Ovary (tissue), 7 donors: ENCODE measurements at regions not wholly inside any gene's neighbourhood (a gene's known extent, or its start where the extent isn't known, plus 50 kb on each side); places are given as distances from the start of the nearest gene placed in this dataset.

Source experiments
- DNase-seq, 5 donors: peaks; one replicate each; pipeline ENCODE4 v3.0.0-alpha.2; 2019 to 2020
- H3K27ac ChIP-seq, 2 donors: fragments of 200-600 bp; one replicate each; pipeline versions ENCODE4 v1.5.1 to v1.8.0; 2019 to 2022
- H3K27me3 ChIP-seq: fragments of 200-600 bp; one replicate; pipeline ENCODE4 v1.8.0; 2022
- H3K36me3 ChIP-seq: fragments of 200-600 bp; sonication (generic); one replicate; pipeline ENCODE4 v1.5.1; 2019
- H3K4me1 ChIP-seq: one replicate; pipeline ENCODE4 v1.8.1; 2013; ENCODE audit warnings: mild to moderate bottlenecking, moderate library complexity; ENCODE audit not compliant: insufficient read depth
- H3K4me3 ChIP-seq: fragments of 200-600 bp; sonication (generic); one replicate; pipeline ENCODE4 v1.5.1; 2017
- H3K9me3 ChIP-seq, 2 donors: fragments of 200-600 bp in 1 of 2; sonication (generic) in 1 of 2; one replicate each; pipeline versions ENCODE4 v1.5.1 to v1.8.1; 2013 to 2019; ENCODE audit warnings: mild to moderate bottlenecking in 1 of 2, moderate library complexity in 1 of 2
- EP300 ChIP-seq: sonication (generic); formaldehyde crosslinking; IDR thresholded peaks from one replicate; pipeline ENCODE4 v1.6.1; 2017; ENCODE audit warnings: antibody characterized with exemption
- POLR2A ChIP-seq: fragments of 450-650 bp; IDR thresholded peaks from one replicate; pipeline ENCODE4 v1.6.1; 2017; ENCODE audit warnings: antibody characterized with exemption, mild to moderate bottlenecking, moderate library complexity
- WGBS, 3 donors: extraction: QIAGEN DNeasy Blood & Tissue Kit in 1 of 3; methylation state at CpG; one replicate each; pipeline versions ENCODE4 v1.1.5 to v1.1.7; 2013 to 2017; 5-methylcytosine and 5-hydroxymethylcytosine counted together
- intact Hi-C, 4 donors: fragments of 100-400 bp; cut with DNase I; formaldehyde crosslinking; loops; one replicate each; pipeline versions ENCODE4 v1.11.0 to v1.15.1; 2022 to 2023
- TF ChIP-seq, protein P1 (sequence below), 3 donors: fragments of 450-650 bp in 2 of 3; fragments of 200-600 bp in 1 of 3; IDR thresholded peaks; one replicate each; pipeline versions ENCODE4 v1.5.1 to v1.8.0; 2016 to 2022; ENCODE audit warnings: antibody characterized with exemption in 3 of 3, mild to moderate bottlenecking in 1 of 3
- donor health status: DM: no; HTN: no; CAD: no; lungs with moderate emphysema.
- donor health status: DM: no; HTN: no; CAD: no.
- donor health status: Bipolar disorder and iron deficiency.
- donor health status: DM: no; HTN: no; CAD: no.
- donor health status: DM: yes; HTN: yes; CAD: no.

DNA sequence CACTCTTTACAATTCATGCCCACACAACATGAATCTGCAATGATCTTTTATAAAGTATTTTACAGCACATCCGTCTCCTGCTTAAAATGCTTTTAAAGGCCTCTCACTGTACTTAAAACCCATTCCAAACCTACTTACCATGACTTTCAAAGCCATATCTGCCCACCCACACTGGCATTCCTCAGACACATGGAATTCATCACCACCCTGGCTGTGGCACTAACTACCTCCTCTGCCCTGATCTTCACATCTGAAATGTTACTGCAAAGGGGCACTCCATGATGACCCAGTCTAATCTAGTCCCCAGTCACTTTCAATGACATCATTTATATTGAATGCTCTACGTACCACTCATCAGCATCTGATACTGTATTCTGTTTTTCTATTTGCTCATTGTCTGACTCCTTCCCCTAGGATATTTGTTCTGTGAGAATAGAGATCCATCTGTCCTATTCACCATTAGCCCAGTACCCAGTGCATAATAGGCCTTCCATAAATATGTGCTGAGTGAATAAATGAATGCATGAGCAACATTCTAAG lies 193.2 kb upstream of the KIF2A start:
- Histone ChIP-seq H3K4me1 (no peaks in the 10 kb centered on the region), H3K4me3 (no peak overlapping the region), H3K27ac (no peak overlapping the region), H3K9me3 (no peaks in the 10 kb centered on the region), H3K36me3 (no peaks in the 10 kb centered on the region), H3K27me3 (no peaks in the 10 kb centered on the region)
- no peak for TF ChIP-seq EP300
- TF ChIP-seq POLR2A = no peak
- TF ChIP-seq, protein P1, sequence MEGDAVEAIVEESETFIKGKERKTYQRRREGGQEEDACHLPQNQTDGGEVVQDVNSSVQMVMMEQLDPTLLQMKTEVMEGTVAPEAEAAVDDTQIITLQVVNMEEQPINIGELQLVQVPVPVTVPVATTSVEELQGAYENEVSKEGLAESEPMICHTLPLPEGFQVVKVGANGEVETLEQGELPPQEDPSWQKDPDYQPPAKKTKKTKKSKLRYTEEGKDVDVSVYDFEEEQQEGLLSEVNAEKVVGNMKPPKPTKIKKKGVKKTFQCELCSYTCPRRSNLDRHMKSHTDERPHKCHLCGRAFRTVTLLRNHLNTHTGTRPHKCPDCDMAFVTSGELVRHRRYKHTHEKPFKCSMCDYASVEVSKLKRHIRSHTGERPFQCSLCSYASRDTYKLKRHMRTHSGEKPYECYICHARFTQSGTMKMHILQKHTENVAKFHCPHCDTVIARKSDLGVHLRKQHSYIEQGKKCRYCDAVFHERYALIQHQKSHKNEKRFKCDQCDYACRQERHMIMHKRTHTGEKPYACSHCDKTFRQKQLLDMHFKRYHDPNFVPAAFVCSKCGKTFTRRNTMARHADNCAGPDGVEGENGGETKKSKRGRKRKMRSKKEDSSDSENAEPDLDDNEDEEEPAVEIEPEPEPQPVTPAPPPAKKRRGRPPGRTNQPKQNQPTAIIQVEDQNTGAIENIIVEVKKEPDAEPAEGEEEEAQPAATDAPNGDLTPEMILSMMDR (IDR thresholded peaks at IDR 0.05) = no peak
- 72 to 77% (median 75%) methylated on average over 2 of the region's 2 CpGs for WGBS, 3 donors
- DNase-seq = no peak
- intact Hi-C loops = no loop called here

DNA sequence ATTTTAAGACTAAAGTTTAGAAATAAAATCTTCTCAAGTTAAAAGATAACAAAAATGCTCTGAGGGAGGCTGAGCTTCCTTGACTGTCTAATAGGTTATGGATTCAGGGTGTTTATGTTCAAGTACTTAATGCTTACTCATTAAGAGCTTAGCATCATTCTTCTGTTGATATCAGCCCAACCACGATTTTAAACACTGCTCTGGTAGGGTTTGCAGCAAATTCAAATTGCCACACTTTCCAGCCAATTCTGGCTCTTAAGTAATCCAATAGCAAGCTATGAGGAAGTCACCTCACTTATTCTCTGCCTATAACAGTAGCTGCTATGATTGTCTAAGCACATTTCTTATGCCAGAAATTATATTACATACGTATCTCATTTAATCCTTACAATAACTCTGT lies 191.0 kb upstream of the KIF2A start:
- DNase-seq = no peak
- Histone ChIP-seq H3K9me3 (no peaks in the 10 kb centered on the region), H3K27me3 (no peaks in the 10 kb centered on the region), H3K4me1 (no peaks in the 10 kb centered on the region), H3K27ac (no peak overlapping the region), H3K4me3 (no peak overlapping the region), H3K36me3 (no peaks in the 10 kb centered on the region)
- TF ChIP-seq EP300 (no peak), POLR2A (no peak)
- TF ChIP-seq, protein P1 (IDR thresholded peaks at IDR 0.05) = no peak
- intact Hi-C loops = no loop called here
- 26 to 48% (median 44%) methylated on average over 2 of the region's 2 CpGs for WGBS, 3 donors

DNA sequence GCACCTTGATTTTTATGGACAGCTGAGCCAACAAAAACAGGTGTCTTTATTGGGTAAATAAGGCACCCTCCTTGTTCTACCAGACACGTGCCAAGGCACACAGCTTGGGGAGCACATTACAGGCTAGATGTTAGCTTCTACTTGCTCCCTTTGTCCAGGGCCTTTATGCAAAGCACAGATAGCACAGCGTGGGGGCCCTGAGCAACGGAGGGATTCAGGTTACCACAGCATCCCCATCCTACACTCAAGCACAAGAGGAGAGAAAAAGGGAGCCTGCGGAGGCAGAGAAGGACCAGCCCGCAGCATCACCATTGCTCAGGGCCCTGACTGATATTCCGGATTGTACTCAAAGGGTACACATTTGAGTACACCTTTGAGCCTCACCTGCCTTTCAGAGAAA lies 181.7 kb upstream of the KIF2A start:
- no peak overlapping the region for H3K4me3 ChIP-seq
- H3K27me3 ChIP-seq = no peaks in the 10 kb centered on the region
- TF ChIP-seq, protein P1 (IDR thresholded peaks at IDR 0.05) = no peak
- TF ChIP-seq EP300 (no peak), POLR2A (no peak)
- intact Hi-C loops = no loop called here
- no peaks in the 10 kb centered on the region for H3K9me3 ChIP-seq
- DNase-seq = no peak
- H3K27ac ChIP-seq = no peak overlapping the region
- WGBS, 3 donors = 71 to 76% (median 75%) methylated on average over 6 of the region's 6 CpGs
- H3K4me1 ChIP-seq = no peaks in the 10 kb centered on the region
- H3K36me3 ChIP-seq = no peaks in the 10 kb centered on the region

DNA sequence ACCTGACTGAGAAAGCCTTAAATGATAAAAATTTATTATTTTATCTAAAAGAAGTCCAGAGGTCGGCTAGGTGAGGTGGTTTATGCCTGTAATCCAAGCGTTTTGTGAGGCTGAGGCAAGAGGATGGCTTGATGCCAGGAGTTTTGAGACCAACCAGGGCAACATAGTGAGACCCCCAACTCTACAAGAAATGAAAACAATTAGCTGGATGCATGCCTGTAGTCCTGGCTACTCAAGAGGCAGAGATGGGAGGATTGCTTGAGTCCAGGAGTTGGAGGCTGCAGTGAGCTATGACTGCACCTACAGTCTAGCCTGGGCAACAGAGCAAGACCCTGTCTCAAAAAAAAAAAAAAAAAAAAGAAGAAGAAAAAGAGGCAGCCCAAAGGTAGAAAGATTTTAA lies 179.9 kb upstream of the KIF2A start:
- 28 to 64% (median 47%) methylated on average over 2 of the region's 2 CpGs for WGBS, 3 donors
- no peaks in the 10 kb centered on the region for H3K9me3 ChIP-seq
- intact Hi-C loops = no loop called here
- DNase-seq = no peak
- TF ChIP-seq, protein P1 (IDR thresholded peaks at IDR 0.05) = no peak
- TF ChIP-seq EP300 (no peak), POLR2A (no peak)
- no peaks in the 10 kb centered on the region for H3K4me1 ChIP-seq
- H3K4me3 ChIP-seq = no peak overlapping the region
- no peaks in the 10 kb centered on the region for H3K36me3 ChIP-seq
- H3K27ac ChIP-seq = no peak overlapping the region
- H3K27me3 ChIP-seq = no peaks in the 10 kb centered on the region
